HEK293T (cell line): ENCODE measurements at regions not wholly inside any gene's neighbourhood (a gene's known extent, or its start where the extent isn't known, plus 50 kb on each side); places are given as distances from the start of the nearest gene placed in this dataset.

Source experiments
- CTBP1 ChIP-seq: fragments of 450-650 bp; IDR thresholded peaks from 2 replicates; pipeline ENCODE4 v1.6.1; 2016; ENCODE audit warnings: borderline replicate concordance
- FOXM1 ChIP-seq: fragments of 450-650 bp; IDR thresholded peaks from 2 replicates; pipeline ENCODE4 v1.6.1; 2017; ENCODE audit warnings: mild to moderate bottlenecking, borderline replicate concordance

DNA sequence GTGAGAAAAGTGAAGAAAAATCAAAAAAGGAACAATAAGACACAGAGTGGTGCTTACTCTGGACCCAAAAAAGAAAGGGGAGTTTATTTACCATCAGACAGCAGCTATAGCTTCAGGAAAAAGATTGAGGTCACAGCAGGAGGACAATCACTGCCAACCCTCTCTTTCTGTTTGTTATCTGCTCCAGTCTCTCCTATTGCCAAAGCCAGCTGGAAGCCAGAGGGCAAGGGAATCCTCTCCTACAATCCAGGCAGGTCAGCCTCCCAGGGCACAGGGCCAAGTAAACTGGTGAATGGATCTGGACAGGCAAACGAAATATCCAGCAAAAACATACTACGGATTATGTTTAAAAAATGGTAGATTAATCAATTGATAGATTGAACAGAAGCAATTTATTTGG lies 306.9 kb upstream of the SLIT2 start:
- no peak for TF ChIP-seq FOXM1
- no peak for TF ChIP-seq CTBP1
